Transverse colon (tissue), 4 donors: ENCODE measurements at regions not wholly inside any gene's neighbourhood (a gene's known extent, or its start where the extent isn't known, plus 50 kb on each side); places are given as distances from the start of the nearest gene placed in this dataset.

Source experiments
- EP300 ChIP-seq: sonication (generic); formaldehyde crosslinking; IDR thresholded peaks from one replicate; pipeline ENCODE4 v1.6.1; 2017; ENCODE audit warnings: antibody characterized with exemption, low read depth
- POLR2A ChIP-seq: fragments of 450-650 bp; IDR thresholded peaks from one replicate; pipeline ENCODE4 v1.6.1; 2016; ENCODE audit warnings: antibody characterized with exemption, mild to moderate bottlenecking, moderate library complexity
- POLR2AphosphoS5 ChIP-seq, 3 donors: sonication (generic); formaldehyde crosslinking; IDR thresholded peaks; one replicate each; pipeline ENCODE4 v1.6.1; 2016; ENCODE audit warnings: antibody characterized with exemption in 3 of 3
- TF ChIP-seq, protein P1 (sequence below), 5 experiments: fragments of 200-600 bp in 3 of 5; fragments of 450-650 bp in 2 of 5; sonication (generic) in 3 of 5; IDR thresholded peaks; 1 replicate in 2 of 5; 2 replicates in 3 of 5; pipeline ENCODE4 v1.5.1; 2016 to 2017; ENCODE audit warnings: antibody characterized with exemption in 5 of 5, inconsistent platforms in 3 of 5, mild to moderate bottlenecking in 2 of 5, moderate library complexity in 1 of 5

GRCh38 chr20:60427516-60427915, 469.3 kb downstream of the CDH26 start:
- TF ChIP-seq, protein P1, sequence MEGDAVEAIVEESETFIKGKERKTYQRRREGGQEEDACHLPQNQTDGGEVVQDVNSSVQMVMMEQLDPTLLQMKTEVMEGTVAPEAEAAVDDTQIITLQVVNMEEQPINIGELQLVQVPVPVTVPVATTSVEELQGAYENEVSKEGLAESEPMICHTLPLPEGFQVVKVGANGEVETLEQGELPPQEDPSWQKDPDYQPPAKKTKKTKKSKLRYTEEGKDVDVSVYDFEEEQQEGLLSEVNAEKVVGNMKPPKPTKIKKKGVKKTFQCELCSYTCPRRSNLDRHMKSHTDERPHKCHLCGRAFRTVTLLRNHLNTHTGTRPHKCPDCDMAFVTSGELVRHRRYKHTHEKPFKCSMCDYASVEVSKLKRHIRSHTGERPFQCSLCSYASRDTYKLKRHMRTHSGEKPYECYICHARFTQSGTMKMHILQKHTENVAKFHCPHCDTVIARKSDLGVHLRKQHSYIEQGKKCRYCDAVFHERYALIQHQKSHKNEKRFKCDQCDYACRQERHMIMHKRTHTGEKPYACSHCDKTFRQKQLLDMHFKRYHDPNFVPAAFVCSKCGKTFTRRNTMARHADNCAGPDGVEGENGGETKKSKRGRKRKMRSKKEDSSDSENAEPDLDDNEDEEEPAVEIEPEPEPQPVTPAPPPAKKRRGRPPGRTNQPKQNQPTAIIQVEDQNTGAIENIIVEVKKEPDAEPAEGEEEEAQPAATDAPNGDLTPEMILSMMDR (IDR thresholded peaks at IDR 0.05) = no peak
- no peak for TF ChIP-seq POLR2AphosphoS5 (IDR thresholded peaks at IDR 0.05)
- TF ChIP-seq EP300 = no peak
- no peak for TF ChIP-seq POLR2A
